Neural progenitor cell (in vitro differentiated cells): ENCODE measurements at regions not wholly inside any gene's neighbourhood (a gene's known extent, or its start where the extent isn't known, plus 50 kb on each side); places are given as distances from the start of the nearest gene placed in this dataset.

Experiments used
- DNase-seq: peaks from one replicate; pipeline ENCODE4 v3.0.0-alpha.2; 2016; ENCODE audit warnings: low spot score
- H2AFZ ChIP-seq: fragments of 200-600 bp; sonication (generic); replicated peaks from 2 replicates; pipeline ENCODE4 v1.6.1; 2016; ENCODE audit warnings: antibody characterized with exemption
- H3F3A ChIP-seq: fragments of 200-600 bp; sonication (generic); 2 replicates; pipeline ENCODE4 v1.6.1; 2016; ENCODE audit warnings: antibody characterized with exemption, low read depth
- H3K27ac ChIP-seq: fragments of 200-600 bp; sonication (generic); 2 replicates; pipeline ENCODE4 v1.5.1; 2016; ENCODE audit warnings: mild to moderate bottlenecking
- H3K27me3 ChIP-seq: fragments of 200-600 bp; sonication (generic); 2 replicates; pipeline ENCODE4 v1.6.1; 2016; ENCODE audit warnings: mild to moderate bottlenecking, moderate library complexity
- H3K36me3 ChIP-seq: fragments of 200-600 bp; sonication (generic); 2 replicates; pipeline ENCODE4 v1.5.1; 2016
- H3K4me1 ChIP-seq: fragments of 200-600 bp; sonication (generic); 2 replicates; pipeline ENCODE4 v1.6.1; 2016; ENCODE audit warnings: mixed run types
- H3K4me2 ChIP-seq: fragments of 200-600 bp; sonication (generic); 2 replicates; pipeline ENCODE4 v1.6.1; 2016
- H3K4me3 ChIP-seq: fragments of 200-600 bp; sonication (generic); 2 replicates; pipeline ENCODE4 v1.5.1; 2016
- H3K79me2 ChIP-seq: fragments of 200-600 bp; sonication (generic); 2 replicates; pipeline ENCODE4 v1.6.1; 2016; ENCODE audit warnings: low read depth
- H3K9ac ChIP-seq: fragments of 200-600 bp; sonication (generic); 2 replicates; pipeline ENCODE4 v1.6.1; 2016
- H3K9me3 ChIP-seq: fragments of 200-600 bp; sonication (generic); 2 replicates; pipeline ENCODE4 v1.5.1; 2016; ENCODE audit warnings: low read depth
- H4K20me1 ChIP-seq: fragments of 200-600 bp; sonication (generic); 2 replicates; pipeline ENCODE4 v1.6.1; 2016; ENCODE audit warnings: low read depth
- H3K27ac Mint-ChIP-seq: 3 replicates; pipeline ENCODE4 v1.8.0; 2021; ENCODE audit warnings: mixed read lengths
- H3K27me3 Mint-ChIP-seq: 2 replicates; pipeline ENCODE4 v1.8.0; 2022; ENCODE audit warnings: low read depth, mild to moderate bottlenecking, inconsistent platforms, moderate library complexity, mixed read lengths; ENCODE audit not compliant: insufficient read depth
- H3K36me3 Mint-ChIP-seq: 3 replicates; pipeline ENCODE4 v1.8.0; 2021; ENCODE audit warnings: mixed read lengths
- H3K4me1 Mint-ChIP-seq: 3 replicates; pipeline ENCODE4 v1.8.0; 2021; ENCODE audit warnings: mixed read lengths
- H3K4me3 Mint-ChIP-seq: 3 replicates; pipeline ENCODE4 v1.8.0; 2021; ENCODE audit warnings: mild to moderate bottlenecking, moderate library complexity, mixed read lengths
- H3K9me3 Mint-ChIP-seq: 3 replicates; pipeline ENCODE4 v1.8.0; 2020; ENCODE audit warnings: mixed read lengths
- CTCF ChIP-seq: fragments of 200-600 bp; sonication (generic); IDR thresholded peaks from 2 replicates; pipeline ENCODE4 v1.5.1; 2017; ENCODE audit warnings: antibody characterized with exemption, mild to moderate bottlenecking
- EZH2 ChIP-seq: fragments of 200-600 bp; sonication (generic); IDR thresholded peaks from 2 replicates; pipeline ENCODE4 v1.6.1; 2017; ENCODE audit warnings: antibody characterized with exemption, mild to moderate bottlenecking, moderate library complexity
- EZH2phosphoT487 ChIP-seq: fragments of 200-600 bp; sonication (generic); IDR thresholded peaks from 2 replicates; pipeline ENCODE4 v1.6.1; 2017; ENCODE audit warnings: antibody characterized with exemption

GRCh38 chr15:69652293-69652692 lies 199.7 kb downstream of the RPLP1 start:
- H3K9me3 ChIP-seq = no peaks in the 10 kb centered on the region
- no peaks in the 10 kb centered on the region for H4K20me1 ChIP-seq
- H3K27ac ChIP-seq = no peak overlapping the region
- H3K9ac ChIP-seq = no peak overlapping the region
- peaks cover 21% of the 10 kb centered on the region for H3K4me1 Mint-ChIP-seq
- H2AFZ ChIP-seq = no peak overlapping the region
- no peaks in the 10 kb centered on the region for H3K79me2 ChIP-seq
- no peaks in the 10 kb centered on the region for H3K9me3 Mint-ChIP-seq
- no peak overlapping the region for H3K4me2 ChIP-seq
- H3K4me1 ChIP-seq = peaks cover 21% of the 10 kb centered on the region
- no peaks in the 10 kb centered on the region for H3K27me3 ChIP-seq
- TF ChIP-seq CTCF (no peak), EZH2 (no peak), EZH2phosphoT487 (no peak)
- no peaks in the 10 kb centered on the region for H3K36me3 ChIP-seq
- H3K36me3 Mint-ChIP-seq = no peaks in the 10 kb centered on the region
- H3F3A ChIP-seq = no peaks in the 10 kb centered on the region
- no peak overlapping the region for H3K27ac Mint-ChIP-seq
- peaks cover 5% of the 10 kb centered on the region for H3K27me3 Mint-ChIP-seq
- no peak overlapping the region for H3K4me3 Mint-ChIP-seq
- H3K4me3 ChIP-seq = no peak overlapping the region
- DNase-seq = no peak

- Histone ChIP-seq H3K27me3 (no peaks in the 10 kb centered on the region), H3K27ac (no peak overlapping the region), H3K36me3 (no peaks in the 10 kb centered on the region), H4K20me1 (no peaks in the 10 kb centered on the region), H3F3A (no peaks in the 10 kb centered on the region), H3K4me1 (peaks cover 15% of the 10 kb centered on the region), H3K4me3 (no peak overlapping the region), H3K79me2 (no peaks in the 10 kb centered on the region), H2AFZ (no peak overlapping the region), H3K4me2 (no peak overlapping the region), H3K9ac (no peak overlapping the region), H3K9me3 (no peaks in the 10 kb centered on the region)
- no peak overlapping the region for H3K4me3 Mint-ChIP-seq
- H3K9me3 Mint-ChIP-seq = no peaks in the 10 kb centered on the region
- no peak overlapping the region for H3K27ac Mint-ChIP-seq
- H3K4me1 Mint-ChIP-seq = peaks cover 17% of the 10 kb centered on the region
- no peak for TF ChIP-seq CTCF
- no peak for TF ChIP-seq EZH2
- TF ChIP-seq EZH2phosphoT487 = no peak
- DNase-seq = no peak
- no peaks in the 10 kb centered on the region for H3K36me3 Mint-ChIP-seq
- H3K27me3 Mint-ChIP-seq = peaks cover 5% of the 10 kb centered on the region
These were observed 200.2 kb downstream of the RPLP1 start for GRCh38 chr15:69652751-69653305.

GRCh38 chr15:69653306-69653705 lies 200.7 kb downstream of the RPLP1 start:
- Mint-ChIP-seq H3K9me3 (no peaks in the 10 kb centered on the region), H3K27ac (no peak overlapping the region), H3K36me3 (no peaks in the 10 kb centered on the region), H3K4me3 (no peak overlapping the region), H3K27me3 (peaks cover 5% of the 10 kb centered on the region), H3K4me1 (peaks cover 16% of the 10 kb centered on the region)
- no peaks in the 10 kb centered on the region for H3K9me3 ChIP-seq
- no peaks in the 10 kb centered on the region for H3F3A ChIP-seq
- H3K27ac ChIP-seq = no peak overlapping the region
- TF ChIP-seq CTCF (no peak), EZH2 (no peak), EZH2phosphoT487 (no peak)
- H3K4me3 ChIP-seq = no peak overlapping the region
- H2AFZ ChIP-seq = no peak overlapping the region
- no peaks in the 10 kb centered on the region for H3K27me3 ChIP-seq
- H3K9ac ChIP-seq = no peak overlapping the region
- H3K79me2 ChIP-seq = no peaks in the 10 kb centered on the region
- peaks cover 10% of the 10 kb centered on the region for H3K4me1 ChIP-seq
- no peaks in the 10 kb centered on the region for H3K36me3 ChIP-seq
- DNase-seq = no peak
- no peak overlapping the region for H3K4me2 ChIP-seq
- no peaks in the 10 kb centered on the region for H4K20me1 ChIP-seq
